NCI-H82 treated with DMSO at 0.1 percent for 48 hours (cell line): ENCODE measurements at regions not wholly inside any gene's neighbourhood (a gene's known extent, or its start where the extent isn't known, plus 50 kb on each side); places are given as distances from the start of the nearest gene placed in this dataset.

Experiments
- DNase-seq: peaks from one replicate; lab custom pipeline; 2025; ENCODE audit not compliant: unreplicated experiment; lab: John Stamatoyannopoulos, UW

DNA sequence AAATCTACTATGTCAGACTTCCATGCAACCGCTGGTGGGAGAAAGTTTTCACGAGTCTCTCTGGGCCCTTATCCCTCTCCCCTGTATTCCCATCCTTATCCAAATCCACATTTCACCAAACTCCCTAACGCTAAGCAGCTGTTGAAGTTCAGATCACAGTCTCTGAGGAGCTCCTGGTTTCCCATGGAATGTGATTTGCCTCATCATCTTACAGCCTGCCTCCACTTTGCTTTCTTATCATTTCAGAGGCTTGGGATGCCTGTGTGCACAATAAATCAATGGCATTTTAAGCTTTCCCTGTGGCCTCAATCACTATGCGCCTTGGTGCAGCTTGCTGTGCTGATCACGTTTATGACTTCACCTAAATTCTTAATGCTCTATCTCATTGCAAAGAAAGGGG lies 352.4 kb upstream of the FAT3 start:
- DNase-seq, result no peak

DNA sequence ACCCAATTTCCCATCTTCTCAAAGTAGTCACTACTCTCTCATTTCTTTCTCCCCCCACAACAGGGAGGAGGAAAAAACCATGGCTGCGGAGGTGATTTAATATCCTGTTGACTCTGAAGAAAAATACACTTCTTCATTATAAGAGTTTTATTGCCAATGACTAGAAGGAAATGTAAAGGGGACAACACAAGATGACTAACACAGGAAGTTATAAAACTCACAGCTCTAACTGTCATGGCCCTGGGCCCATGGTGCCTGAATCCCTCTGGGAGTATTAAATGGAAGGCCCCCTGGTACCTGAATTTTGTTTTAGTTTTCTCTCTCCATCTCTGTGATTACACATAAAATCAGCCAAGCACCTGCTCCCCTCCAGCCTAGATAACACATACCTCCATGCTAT lies 352.8 kb upstream of the FAT3 start:
- DNase-seq, result no peak

- DNase-seq, result no peak
Measured at GRCh38 chr11:91871048-91871447, 353.6 kb upstream of the FAT3 start.

- DNase-seq, result no peak
Measured at GRCh38 chr11:91869686-91870085, 354.9 kb upstream of the FAT3 start.

GRCh38 chr11:91866642-91867041 lies 358.0 kb upstream of the FAT3 start:
- no peak for DNase-seq

- DNase-seq, result no peak
Measured at GRCh38 chr11:91860661-91861060, 364.0 kb upstream of the FAT3 start.

GRCh38 chr11:91859666-91860065 lies 365.0 kb upstream of the FAT3 start:
- no peak for DNase-seq

GRCh38 chr11:91857179-91857578 lies 367.4 kb upstream of the FAT3 start:
- no peak for DNase-seq

- no peak for DNase-seq
Measured at GRCh38 chr11:91854780-91855179, 369.8 kb upstream of the FAT3 start.

GRCh38 chr11:91854171-91854570 lies 370.4 kb upstream of the FAT3 start:
- no peak for DNase-seq

GRCh38 chr11:91851908-91852307 lies 372.7 kb upstream of the FAT3 start:
- DNase-seq, result no peak

GRCh38 chr11:91850533-91851275 lies 373.9 kb upstream of the FAT3 start:
- no peak for DNase-seq

DNA sequence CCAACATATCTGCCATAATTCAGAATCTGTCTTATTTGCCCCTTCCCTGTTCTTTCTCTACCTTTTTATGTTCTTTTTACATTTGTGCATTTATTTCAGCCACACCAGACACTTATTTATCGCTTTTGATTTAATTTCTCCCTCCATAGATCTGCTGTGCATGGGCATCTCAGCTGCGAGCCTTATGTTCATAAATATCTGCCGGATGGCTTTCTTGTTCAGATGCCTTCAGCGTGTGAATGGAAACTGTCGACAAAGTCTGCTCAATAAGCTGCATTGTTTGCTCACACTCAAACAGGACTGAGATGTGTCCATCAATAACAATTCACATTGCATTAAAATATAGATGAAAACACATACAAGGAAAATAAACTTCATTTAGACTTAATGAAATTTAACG lies 374.6 kb upstream of the FAT3 start:
- DNase-seq, result no peak

GRCh38 chr11:91846649-91847048 lies 378.0 kb upstream of the FAT3 start:
- no peak for DNase-seq

DNA sequence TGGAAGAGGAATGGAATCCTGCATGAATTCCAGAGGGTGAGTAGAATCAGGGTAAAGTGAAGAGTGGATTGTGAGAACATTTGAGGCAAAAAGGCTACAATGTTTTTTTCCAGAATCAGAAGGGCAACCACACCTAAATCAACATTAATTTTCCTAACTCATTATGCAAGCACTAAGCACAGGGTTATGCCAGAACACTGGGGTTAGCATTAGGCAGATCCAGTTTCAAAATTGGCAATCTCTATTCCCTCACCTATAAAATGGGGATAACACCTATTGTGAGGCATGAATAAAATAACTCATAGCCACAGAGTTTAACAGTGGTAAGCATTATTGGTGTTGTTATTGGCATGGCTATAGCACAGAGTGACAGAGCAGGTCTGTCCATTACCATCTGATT lies 378.6 kb upstream of the FAT3 start:
- DNase-seq, result no peak

DNA sequence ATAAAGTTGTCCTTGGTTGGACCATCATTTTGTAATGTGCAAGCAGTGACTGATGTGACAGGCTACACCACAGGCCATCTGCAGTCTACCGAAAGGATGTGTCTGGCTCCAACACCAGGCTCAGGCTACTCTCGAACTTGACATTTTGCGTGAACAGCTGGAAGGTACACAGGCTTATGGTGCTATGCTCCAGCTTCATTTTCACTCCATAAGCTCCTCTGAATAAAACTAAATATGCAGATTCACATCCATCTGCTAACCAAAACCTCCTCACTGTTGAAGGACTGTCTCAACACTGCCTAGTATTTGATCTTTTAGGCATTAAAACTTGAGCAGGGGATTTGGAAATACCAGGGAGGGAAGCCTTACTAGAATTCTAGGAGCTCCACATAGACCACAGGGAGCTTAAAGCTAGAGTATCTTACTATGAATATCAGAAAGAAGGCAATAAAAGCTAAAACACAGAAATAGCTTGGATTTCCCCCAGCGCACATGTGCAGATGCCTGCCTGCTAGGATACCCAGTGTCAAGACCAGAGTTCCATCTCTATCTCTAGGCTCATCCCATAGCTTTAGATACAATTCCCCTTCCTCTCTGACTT lies 383.9 kb upstream of the FAT3 start:
- no peak for DNase-seq

GRCh38 chr11:91837411-91838330 lies 386.9 kb upstream of the FAT3 start:
- no peak for DNase-seq

DNA sequence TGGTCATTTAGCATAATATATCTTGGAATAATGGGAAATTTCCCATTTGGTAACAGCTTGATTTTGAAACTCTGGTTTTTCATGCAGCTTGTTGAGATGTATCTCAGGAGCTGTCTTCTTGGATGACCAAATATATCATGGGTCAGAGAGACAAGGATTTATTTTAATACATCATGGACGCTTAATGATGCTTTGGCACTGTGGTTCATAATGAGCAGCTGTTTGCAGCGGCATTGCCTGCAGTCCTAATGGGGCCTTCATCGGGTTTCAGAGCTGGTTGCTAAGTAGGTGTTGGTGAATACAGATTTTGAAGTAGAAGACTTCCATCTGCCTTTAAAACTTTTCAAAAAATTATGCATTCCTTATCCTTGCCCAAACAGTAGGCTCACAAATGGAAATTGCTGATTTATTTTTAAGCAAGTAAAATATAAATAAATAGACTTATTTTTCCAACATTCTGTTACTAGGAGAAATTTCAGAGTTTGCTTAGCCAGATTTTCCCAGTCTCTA lies 389.5 kb upstream of the FAT3 start:
- DNase-seq, result no peak

- DNase-seq, result no peak
Measured at GRCh38 chr11:91828901-91829300, 395.7 kb upstream of the FAT3 start.

DNA sequence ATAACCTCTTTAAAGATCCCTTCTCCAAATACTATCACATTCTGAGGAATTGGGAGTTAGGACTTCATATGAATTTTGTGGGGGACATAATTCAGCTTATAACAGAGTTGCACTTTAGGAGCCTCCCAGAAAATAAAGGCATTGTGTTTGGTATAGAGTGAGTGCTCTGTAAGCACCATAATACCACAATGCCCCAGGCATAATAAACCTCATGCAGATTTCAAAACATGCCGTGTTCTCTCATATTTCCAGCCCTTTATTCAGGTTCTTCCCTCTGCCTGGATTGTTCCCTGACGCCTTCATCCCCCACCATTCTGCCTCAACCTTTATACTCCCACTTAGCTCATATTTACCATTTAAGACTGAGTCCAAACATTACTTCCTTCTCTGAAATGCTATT lies 398.8 kb upstream of the FAT3 start:
- no peak for DNase-seq

DNA sequence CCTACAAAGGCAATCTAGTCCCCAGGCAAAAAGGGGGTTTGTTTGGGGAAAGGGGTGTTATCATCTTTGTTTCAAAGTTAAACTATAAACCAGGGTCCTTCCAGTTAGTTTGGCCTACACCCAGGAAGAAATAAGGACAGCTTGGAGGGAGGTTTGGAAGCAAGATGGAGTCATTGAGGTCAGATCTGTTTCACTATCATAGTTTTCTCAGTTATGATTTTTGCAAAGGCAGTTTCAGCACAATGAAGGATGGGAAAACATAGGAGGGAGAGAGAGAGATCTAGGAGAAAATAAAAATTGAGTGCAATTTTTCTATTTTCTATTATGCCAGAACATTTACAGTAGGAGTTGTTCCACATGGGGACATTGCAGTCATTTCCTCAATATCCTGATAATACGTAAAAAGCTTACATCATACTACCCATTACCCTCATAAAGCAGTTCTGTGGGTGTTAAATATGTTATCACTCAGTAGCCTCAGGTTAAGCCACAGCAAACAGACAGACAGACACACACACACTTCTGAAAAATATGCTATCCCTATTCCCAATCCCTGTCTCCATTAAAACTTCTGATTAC lies 401.3 kb upstream of the FAT3 start:
- DNase-seq, result no peak
